Esophagus squamous epithelium (tissue), 5 donors: ENCODE measurements at regions not wholly inside any gene's neighbourhood (a gene's known extent, or its start where the extent isn't known, plus 50 kb on each side); places are given as distances from the start of the nearest gene placed in this dataset.
"Not testable (repeated sequence)": the region's sequence is repeated elsewhere in the genome, so short reads cannot be mapped to it uniquely, and the experiment has no call there.

Source experiments
- DNase-seq: peaks from one replicate; lab custom pipeline; 2025; lab: John Stamatoyannopoulos, UW
- H3K27ac ChIP-seq, 4 donors: fragments of 200-600 bp; sonication (generic); one replicate each; pipeline ENCODE4 v1.5.1; 2016 to 2019; ENCODE audit warnings: mild to moderate bottlenecking in 1 of 4
- H3K27me3 ChIP-seq, 4 donors: fragments of 200-600 bp; sonication (generic); 1 replicate in 3 of 4; 2 replicates in 1 of 4; pipeline versions ENCODE4 v1.5.1 to v1.6.0; 2017 to 2021; ENCODE audit warnings: antibody characterized with exemption in 1 of 4
- H3K36me3 ChIP-seq, 3 donors: fragments of 200-600 bp; sonication (generic); one replicate each; pipeline ENCODE4 v1.5.1; 2016 to 2019
- H3K4me1 ChIP-seq, 3 donors: fragments of 200-600 bp; sonication (generic); one replicate each; pipeline ENCODE4 v1.5.1; 2017 to 2019
- H3K4me3 ChIP-seq, 4 donors: fragments of 200-600 bp; sonication (generic); 1 replicate in 3 of 4; 2 replicates in 1 of 4; pipeline ENCODE4 v1.5.1; 2016 to 2019; ENCODE audit warnings: mild to moderate bottlenecking in 2 of 4, moderate library complexity in 1 of 4
- H3K9me3 ChIP-seq, 3 donors: fragments of 200-600 bp; sonication (generic); one replicate each; pipeline ENCODE4 v1.5.1; 2016 to 2019
- CTCF ChIP-seq, 6 experiments: fragments of 450-650 bp in 4 of 6; fragments of 200-600 bp in 2 of 6; sonication (generic) in 2 of 6; IDR thresholded peaks; one replicate each; pipeline ENCODE4 v1.5.1; 2016 to 2019; ENCODE audit warnings: antibody characterized with exemption in 6 of 6, mild to moderate bottlenecking in 4 of 6, moderate library complexity in 4 of 6
- POLR2A ChIP-seq, 4 donors: fragments of 450-650 bp; IDR thresholded peaks; one replicate each; pipeline ENCODE4 v1.6.1; 2017; ENCODE audit warnings: antibody characterized with exemption in 4 of 4, mild to moderate bottlenecking in 4 of 4, moderate library complexity in 3 of 4
- WGBS, 2 donors: methylation state at CpG; one replicate each; pipeline ENCODE4 v1.1.5; 2018; 5-methylcytosine and 5-hydroxymethylcytosine counted together
- intact Hi-C: fragments of 100-400 bp; cut with DNase I; formaldehyde crosslinking; loops from one replicate; pipeline ENCODE4 v1.15.0; 2022
- donor health status: DM: yes; HTN: yes; CAD: no.

GRCh38 chr16:60645541-60645940, 1390.7 kb downstream of the CDH8 start:
- no peaks in the 10 kb centered on the region for H3K27me3 ChIP-seq
- 60 to 69% methylated on average over 3 of the region's 3 CpGs for WGBS, 2 donors
- no peaks in the 10 kb centered on the region for H3K4me1 ChIP-seq
- TF ChIP-seq CTCF (IDR thresholded peaks at IDR 0.05) (no peak), POLR2A (IDR thresholded peaks at IDR 0.05) (no peak)
- intact Hi-C loops = no loop called here
- H3K36me3 ChIP-seq = no peaks in the 10 kb centered on the region
- no peak overlapping the region for H3K4me3 ChIP-seq
- no peak overlapping the region for H3K27ac ChIP-seq
- peaks cover 0 to 4% (median 0%) of the 10 kb centered on the region in 3 donors for H3K9me3 ChIP-seq
- no peak for DNase-seq

- no peak for DNase-seq
- Histone ChIP-seq H3K4me3 (no peak overlapping the region), H3K9me3 (peaks cover 0 to 4% (median 0%) of the 10 kb centered on the region in 3 donors), H3K4me1 (no peaks in the 10 kb centered on the region), H3K27ac (no peak overlapping the region), H3K36me3 (no peaks in the 10 kb centered on the region), H3K27me3 (no peaks in the 10 kb centered on the region)
- no peak for TF ChIP-seq CTCF (IDR thresholded peaks at IDR 0.05)
- TF ChIP-seq POLR2A (IDR thresholded peaks at IDR 0.05) = no peak
- intact Hi-C loops = no loop called here
Measured at GRCh38 chr16:60642956-60643355, 1393.3 kb downstream of the CDH8 start.

- Histone ChIP-seq H3K36me3 (no peaks in the 10 kb centered on the region), H3K4me3 (no peak overlapping the region), H3K27me3 (no peaks in the 10 kb centered on the region), H3K27ac (no peak overlapping the region), H3K4me1 (no peaks in the 10 kb centered on the region), H3K9me3 (peaks cover 0 to 4% (median 0%) of the 10 kb centered on the region in 3 donors)
- intact Hi-C loops = no loop called here
- no peak for TF ChIP-seq POLR2A (IDR thresholded peaks at IDR 0.05)
- TF ChIP-seq CTCF (IDR thresholded peaks at IDR 0.05) = no peak
- no peak for DNase-seq
- 69 to 84% methylated on average over 8 to 14 of the region's 17 CpGs for WGBS, 2 donors
Measured at GRCh38 chr16:60641067-60641665, 1395.1 kb downstream of the CDH8 start.

GRCh38 chr16:60640038-60640437, 1396.2 kb downstream of the CDH8 start:
- no peaks in the 10 kb centered on the region for H3K36me3 ChIP-seq
- 79 to 85% methylated on average over 3 of the region's 3 CpGs for WGBS, 2 donors
- H3K27ac ChIP-seq = no peak overlapping the region
- no peak for DNase-seq
- H3K4me3 ChIP-seq = no peak overlapping the region
- peaks cover 0 to 4% (median 0%) of the 10 kb centered on the region in 3 donors for H3K9me3 ChIP-seq
- no peaks in the 10 kb centered on the region for H3K27me3 ChIP-seq
- no peaks in the 10 kb centered on the region for H3K4me1 ChIP-seq
- intact Hi-C loops = no loop called here
- TF ChIP-seq POLR2A (IDR thresholded peaks at IDR 0.05) (no peak), CTCF (IDR thresholded peaks at IDR 0.05) (no peak)

GRCh38 chr16:60636636-60637035, 1399.6 kb downstream of the CDH8 start:
- H3K27ac ChIP-seq, DNase-seq, H3K4me1 ChIP-seq, H3K4me3 ChIP-seq, H3K36me3 ChIP-seq, H3K27me3 ChIP-seq, intact Hi-C loops: not testable (repeated sequence)
- peaks cover 0 to 10% (median 0%) of the 10 kb centered on the region in 3 donors for H3K9me3 ChIP-seq
- 64 to 78% methylated on average over 4 to 5 of the region's 5 CpGs for WGBS, 2 donors

- intact Hi-C loops = no loop called here
- H3K27me3 ChIP-seq = no peaks in the 10 kb centered on the region
- no peak overlapping the region for H3K4me3 ChIP-seq
- no peaks in the 10 kb centered on the region for H3K4me1 ChIP-seq
- H3K9me3 ChIP-seq = peaks cover 0 to 9% (median 0%) of the 10 kb centered on the region in 3 donors
- H3K27ac ChIP-seq = no peak overlapping the region
- TF ChIP-seq POLR2A (IDR thresholded peaks at IDR 0.05) = no peak
- TF ChIP-seq CTCF (IDR thresholded peaks at IDR 0.05) = no peak
- no peaks in the 10 kb centered on the region for H3K36me3 ChIP-seq
- WGBS, 2 donors = 34 to 70% methylated on average over 5 of the region's 5 CpGs
- no peak for DNase-seq
Measured at GRCh38 chr16:60636117-60636516, 1400.1 kb downstream of the CDH8 start.
